ENCODE measurements at regions not wholly inside any gene's neighbourhood (a gene's known extent, or its start where the extent isn't known, plus 50 kb on each side); places are given as distances from the start of the nearest gene placed in this dataset.

- H3K27ac ChIP-seq (ENCODE audit: low read depth, low read length) = no peak overlapping the region
- no peaks in the 10 kb centered on the region for H3K4me1 ChIP-seq (ENCODE audit: control insufficient read depth in 1 of 2, insufficient read depth in 2 of 2, low read length in 2 of 2)
- no peak overlapping the region for H2AFZ ChIP-seq (ENCODE audit: low read depth, low read length, poor library complexity, severe bottlenecking)
- ChIA-PET RAD21 (ENCODE audit: low non-redundant PET in 1 of 2, low total read pairs in 2 of 2, uncharacterized antibody in 2 of 2, unreplicated experiment in 2 of 2) (no interaction called here), POLR2A (no interaction called here), CTCF (no interaction called here)
- H3K36me3 ChIP-seq (ENCODE audit: control insufficient read depth in 1 of 2, insufficient read depth in 2 of 2, low read length in 2 of 2) = no peaks in the 10 kb centered on the region
- intact Hi-C loops (cut with micrococcal nuclease) = no loop called here
- no peak overlapping the region for H3K9ac ChIP-seq (ENCODE audit: low read length)
- DNase-seq (ENCODE audit: low read depth, low spot score) (no peak), ATAC-seq (no peak)
- TF ChIP-seq SRF (IDR thresholded peaks at IDR 0.05; ENCODE audit: low read depth) (no peak), SIN3A (IDR thresholded peaks at IDR 0.05; ENCODE audit: low read depth) (no peak), POLR2A (IDR thresholded peaks at IDR 0.05; ENCODE audit: borderline replicate concordance, extremely low read depth, insufficient read depth, insufficient read length) (no peak), FOSL1 (IDR thresholded peaks at IDR 0.05; ENCODE audit: low read depth) (no peak), ZFX (IDR thresholded peaks at IDR 0.05) (no peak), RAD21 (IDR thresholded peaks at IDR 0.05; ENCODE audit: low read depth) (no peak), EGR1 (IDR thresholded peaks at IDR 0.05; ENCODE audit: low read depth) (no peak), CEBPB (IDR thresholded peaks at IDR 0.05; ENCODE audit: low read depth) (no peak), EZH2phosphoT487 (IDR thresholded peaks at IDR 0.05; ENCODE audit: borderline replicate concordance) (no peak), CBX3 (IDR thresholded peaks at IDR 0.05; ENCODE audit: low read depth) (no peak), SP1 (IDR thresholded peaks at IDR 0.05; ENCODE audit: low read depth) (no peak), ZBTB33 (IDR thresholded peaks at IDR 0.05; ENCODE audit: extremely low read depth, insufficient replicate concordance, low read length) (no peak), YY1 (IDR thresholded peaks at IDR 0.05; ENCODE audit: extremely low read depth, insufficient replicate concordance, low read depth, low read length) (no peak), REST (IDR thresholded peaks at IDR 0.05; ENCODE audit: low read depth) (no peak), ELF1 (IDR thresholded peaks at IDR 0.05; ENCODE audit: borderline replicate concordance, low read depth) (no peak), TCF7L2 (IDR thresholded peaks at IDR 0.05; ENCODE audit: borderline replicate concordance, extremely low read depth, insufficient read depth, insufficient read length) (no peak)
- TF ChIP-seq, protein P1, sequence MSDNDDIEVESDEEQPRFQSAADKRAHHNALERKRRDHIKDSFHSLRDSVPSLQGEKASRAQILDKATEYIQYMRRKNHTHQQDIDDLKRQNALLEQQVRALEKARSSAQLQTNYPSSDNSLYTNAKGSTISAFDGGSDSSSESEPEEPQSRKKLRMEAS (IDR thresholded peaks at IDR 0.05) = no peak
- TF ChIP-seq, protein P2, sequence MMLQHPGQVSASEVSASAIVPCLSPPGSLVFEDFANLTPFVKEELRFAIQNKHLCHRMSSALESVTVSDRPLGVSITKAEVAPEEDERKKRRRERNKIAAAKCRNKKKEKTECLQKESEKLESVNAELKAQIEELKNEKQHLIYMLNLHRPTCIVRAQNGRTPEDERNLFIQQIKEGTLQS (IDR thresholded peaks at IDR 0.05) = no peak
- H3K4me3 ChIP-seq (replicated peaks in 1 of 2; ENCODE audit: low read depth in 1 of 2, low read length in 2 of 2) = no peak overlapping the region
- H3K9me3 ChIP-seq (ENCODE audit: control insufficient read depth in 1 of 2, insufficient read depth in 1 of 2, low read depth in 1 of 2, low read length in 2 of 2) = no peaks in the 10 kb centered on the region
- no peak overlapping the region for H3K4me2 ChIP-seq (ENCODE audit: low read length)
- no peaks in the 10 kb centered on the region for H3K27me3 ChIP-seq (ENCODE audit: insufficient read depth, low read length)
- H4K20me1 ChIP-seq (ENCODE audit: insufficient read depth) = no peaks in the 10 kb centered on the region
- H3K9me2 ChIP-seq (ENCODE audit: insufficient read depth) = no peaks in the 10 kb centered on the region
- no TSS peak for BruUV-seq (replicated peaks)
- H3K79me2 ChIP-seq (ENCODE audit: insufficient read depth, low read length) = no peaks in the 10 kb centered on the region
Observed at GRCh38 chrX:20727447-20727846, 460.7 kb upstream of the RPS6KA3 start.
